ENCODE measurements at regions not wholly inside any gene's neighbourhood (a gene's known extent, or its start where the extent isn't known, plus 50 kb on each side); places are given as distances from the start of the nearest gene placed in this dataset.

GRCh38 chr2:198387677-198388076 is 583.3 kb downstream of the PLCL1 start:
- DNase-seq = no peak

GRCh38 chr2:198385856-198386255 is 581.5 kb downstream of the PLCL1 start:
- no peak for DNase-seq

- no peak for DNase-seq
Observed at GRCh38 chr2:198385326-198385725, 580.9 kb downstream of the PLCL1 start.

GRCh38 chr2:198383392-198383791 is 579.0 kb downstream of the PLCL1 start:
- no peak for DNase-seq

GRCh38 chr2:198382811-198383210 is 578.4 kb downstream of the PLCL1 start:
- no peak for DNase-seq

GRCh38 chr2:198376677-198377076 is 572.3 kb downstream of the PLCL1 start:
- DNase-seq = no peak

GRCh38 chr2:198375083-198375410 is 570.7 kb downstream of the PLCL1 start:
- DNase-seq = no peak

- DNase-seq = peak; percentile 75
Observed at GRCh38 chr2:198374375-198375082, 570.1 kb downstream of the PLCL1 start.

- DNase-seq = no peak
Observed at GRCh38 chr2:198371921-198372543, 567.6 kb downstream of the PLCL1 start.

- DNase-seq = no peak
Observed at GRCh38 chr2:198371329-198371728, 566.9 kb downstream of the PLCL1 start.

- DNase-seq = no peak
Observed at GRCh38 chr2:198368089-198368488, 563.7 kb downstream of the PLCL1 start.

- DNase-seq = no peak
Observed at GRCh38 chr2:198362740-198363139, 558.3 kb downstream of the PLCL1 start.

- no peak for DNase-seq
Observed at GRCh38 chr2:198359308-198359707, 554.9 kb downstream of the PLCL1 start.

- no peak for DNase-seq
Observed at GRCh38 chr2:198356157-198356556, 551.8 kb downstream of the PLCL1 start.

- no peak for DNase-seq
Observed at GRCh38 chr2:198351647-198352046, 547.3 kb downstream of the PLCL1 start.

- no peak for DNase-seq
Observed at GRCh38 chr2:198347946-198348345, 543.6 kb downstream of the PLCL1 start.

- no peak for DNase-seq
Observed at GRCh38 chr2:198347349-198347748, 543.0 kb downstream of the PLCL1 start.

- DNase-seq = no peak
Observed at GRCh38 chr2:198343471-198343870, 539.1 kb downstream of the PLCL1 start.

GRCh38 chr2:198340846-198341245 is 536.5 kb downstream of the PLCL1 start:
- no peak for DNase-seq

- no peak for DNase-seq
Observed at GRCh38 chr2:198339116-198339515, 534.7 kb downstream of the PLCL1 start.

GRCh38 chr2:198337368-198337767 is 533.0 kb downstream of the PLCL1 start:
- no peak for DNase-seq

- no peak for DNase-seq
Observed at GRCh38 chr2:198328454-198328853, 524.1 kb downstream of the PLCL1 start.

GRCh38 chr2:198327526-198327925 is 523.1 kb downstream of the PLCL1 start:
- DNase-seq = no peak

- DNase-seq = peak; percentile 29
Observed at GRCh38 chr2:198326431-198326830, 522.0 kb downstream of the PLCL1 start.

GRCh38 chr2:198325359-198325758 is 521.0 kb downstream of the PLCL1 start:
- DNase-seq = no peak
